ENCODE measurements at regions not wholly inside any gene's neighbourhood (a gene's known extent, or its start where the extent isn't known, plus 50 kb on each side); places are given as distances from the start of the nearest gene placed in this dataset.
"Not testable (repeated sequence)": the region's sequence is repeated elsewhere in the genome, so short reads cannot be mapped to it uniquely, and the experiment has no call there.

- not testable (repeated sequence) for TF ChIP-seq CTCF (IDR thresholded peaks at IDR 0.05); POLR2AphosphoS5 (IDR thresholded peaks at IDR 0.05; ENCODE audit: low read depth, low read length); SIN3A (IDR thresholded peaks at IDR 0.05; ENCODE audit: borderline replicate concordance, insufficient read depth, low read depth, low read length)
Measured at GRCh38 chr5:85475151-85475550, 1090.5 kb upstream of the EDIL3 start.

All from Panc1 (cell line).